Dermis microvascular lymphatic vessel endothelial cell (primary cell): ENCODE measurements at regions not wholly inside any gene's neighbourhood (a gene's known extent, or its start where the extent isn't known, plus 50 kb on each side); places are given as distances from the start of the nearest gene placed in this dataset.

Experiments used
- DNase-seq, 2 donors: peaks; one replicate each; pipeline versions ENCODE4 v3.0.0 to v3.0.0-alpha.2; 2010; ENCODE audit warnings: low read depth in 2 of 2

DNA sequence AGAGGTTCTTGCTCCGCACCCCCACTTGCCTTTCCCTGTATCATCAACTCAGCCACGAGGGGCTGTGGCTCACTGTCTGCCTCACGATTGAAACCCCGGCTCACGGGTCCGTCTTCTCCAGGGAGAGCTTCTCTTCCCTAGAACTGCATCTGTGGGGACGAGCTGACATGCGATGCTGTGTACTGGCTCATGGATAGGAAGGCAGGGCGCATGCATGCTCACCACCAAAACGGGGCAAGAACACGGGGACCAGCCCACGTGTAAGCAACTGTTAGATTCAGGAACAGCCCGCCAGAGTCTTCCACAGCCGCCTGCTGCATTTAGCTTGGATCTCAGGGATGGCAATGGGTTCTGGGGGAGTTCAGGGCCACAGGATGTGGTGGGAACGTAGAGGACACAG, 275.9 kb upstream of the CDH4 start:
- no peak for DNase-seq

DNA sequence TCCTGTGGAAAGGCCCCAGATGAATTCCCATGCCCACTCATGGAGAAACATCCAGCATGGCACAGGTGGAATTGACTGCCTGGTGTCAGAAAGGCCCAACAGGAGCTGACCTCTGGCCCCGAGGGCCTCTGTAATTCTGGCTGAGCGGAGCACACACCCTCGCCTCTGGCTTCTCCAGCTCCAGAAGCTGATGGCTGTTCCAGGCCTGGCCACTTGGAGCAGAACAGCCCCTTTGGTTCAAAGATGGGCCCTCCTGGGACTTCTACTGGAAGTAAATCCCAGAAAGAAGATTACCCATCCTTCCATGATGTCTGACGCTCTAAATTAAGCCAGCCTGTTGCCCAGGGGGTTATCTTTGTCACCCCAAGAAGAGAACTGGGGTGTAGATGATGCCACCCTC, 275.1 kb upstream of the CDH4 start:
- DNase-seq: no peak

DNA sequence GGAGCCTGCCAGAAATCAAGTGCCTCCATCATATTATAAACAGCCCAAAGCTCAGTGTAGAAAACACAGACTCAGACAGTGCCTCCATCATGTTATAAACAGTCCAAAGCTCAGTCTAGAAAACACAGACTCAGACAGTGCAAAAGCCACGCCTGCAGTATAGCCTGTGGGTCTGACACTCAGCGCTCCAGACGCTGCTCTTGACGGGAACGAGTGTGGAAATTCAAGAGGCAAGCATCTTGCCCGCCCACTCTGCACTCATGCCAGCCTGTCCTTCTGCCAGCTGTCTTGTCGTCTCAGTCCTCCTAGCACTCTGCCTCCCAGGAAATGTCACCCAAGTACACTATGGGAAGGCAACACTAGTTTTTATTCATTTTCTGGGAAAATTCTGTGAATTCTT, 274.2 kb upstream of the CDH4 start:
- no peak for DNase-seq

DNA sequence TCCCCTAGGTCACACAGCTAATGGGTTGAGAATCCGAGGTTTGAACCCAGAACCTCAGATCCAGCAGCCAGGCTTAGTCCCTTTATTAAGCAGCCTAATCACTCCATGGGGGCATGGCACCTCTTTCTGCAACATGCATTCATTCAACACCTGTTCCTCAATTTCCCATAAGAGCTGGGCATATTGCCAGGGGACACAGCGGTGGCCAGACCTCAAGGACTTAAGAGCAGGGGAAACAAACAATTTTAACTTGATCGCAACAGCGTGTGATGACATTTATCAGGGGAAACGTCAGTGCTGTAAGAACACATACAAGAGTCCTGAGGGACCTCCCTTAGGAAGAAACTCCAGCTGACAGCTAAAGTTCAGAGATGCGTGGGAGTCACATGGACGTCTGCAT, 267.4 kb upstream of the CDH4 start:
- no peak for DNase-seq

DNA sequence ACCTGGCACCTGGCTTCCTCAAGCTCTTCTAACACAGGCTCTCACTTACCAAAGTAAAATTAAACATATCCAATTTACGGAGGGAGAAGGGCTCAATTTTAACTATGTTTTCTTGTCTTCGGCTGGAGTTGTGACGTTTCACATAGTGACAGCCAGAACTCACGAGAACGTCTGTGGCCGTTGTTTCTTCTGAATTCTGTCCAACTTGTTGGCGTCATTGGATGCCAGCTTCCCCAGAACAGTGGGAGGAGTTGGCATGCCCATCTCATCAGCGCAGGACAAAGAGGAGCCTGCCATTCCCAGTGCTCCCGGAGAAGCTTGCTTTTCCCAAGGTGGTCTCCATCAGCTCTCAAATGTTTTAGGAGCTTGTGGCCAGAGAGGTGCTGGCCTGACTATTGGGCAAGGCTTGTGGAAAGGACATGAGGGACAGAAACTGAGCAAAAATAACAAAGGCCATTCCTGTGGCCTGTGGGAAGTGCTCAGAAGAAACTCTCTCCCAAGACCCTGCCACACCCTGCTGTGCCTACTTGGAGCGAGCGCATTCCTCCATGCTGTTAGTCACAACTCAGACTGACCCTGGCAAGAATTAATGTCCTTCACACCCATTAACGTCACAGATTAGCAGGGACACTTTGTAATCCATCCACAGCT, 265.4 kb upstream of the CDH4 start:
- no peak for DNase-seq

DNA sequence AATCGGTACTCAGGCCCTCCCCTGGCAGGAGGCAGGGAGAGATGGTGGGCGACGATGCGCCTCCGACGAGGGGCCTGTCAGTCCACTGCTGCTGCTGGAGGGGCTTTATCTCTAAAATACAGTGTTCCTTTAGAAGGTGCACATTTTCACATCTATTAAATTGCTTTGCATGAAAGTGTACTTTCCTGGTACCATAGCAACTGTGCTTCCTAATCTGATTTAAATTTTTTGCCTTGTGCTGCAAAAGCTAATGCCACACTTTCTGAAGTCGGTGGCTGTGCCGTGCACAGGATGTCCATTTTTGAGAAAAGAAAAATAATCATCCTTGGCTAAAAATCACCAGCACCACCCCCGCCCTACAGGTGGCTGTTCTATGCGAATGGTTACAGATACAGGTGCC, 262.0 kb upstream of the CDH4 start:
- no peak for DNase-seq

DNA sequence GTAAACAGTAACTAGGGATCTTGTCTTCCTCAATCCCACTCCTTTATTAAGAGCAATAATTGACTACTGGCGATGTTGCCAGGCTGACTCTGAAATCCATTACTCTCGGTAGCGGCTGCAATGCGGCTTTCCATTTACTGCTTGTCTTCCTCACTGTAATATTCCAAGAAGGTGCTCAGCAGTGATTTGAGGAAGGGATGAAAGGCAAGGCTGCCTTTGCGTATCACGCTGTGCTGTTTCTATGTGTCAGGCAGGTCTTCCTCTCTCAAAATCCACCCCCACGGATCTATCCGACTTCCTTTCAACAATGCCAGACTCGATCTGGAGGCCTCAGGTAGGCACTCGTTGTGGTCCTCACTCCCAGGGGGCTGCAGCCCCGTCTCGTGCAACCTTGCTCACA, 261.4 kb upstream of the CDH4 start:
- DNase-seq: no peak

DNA sequence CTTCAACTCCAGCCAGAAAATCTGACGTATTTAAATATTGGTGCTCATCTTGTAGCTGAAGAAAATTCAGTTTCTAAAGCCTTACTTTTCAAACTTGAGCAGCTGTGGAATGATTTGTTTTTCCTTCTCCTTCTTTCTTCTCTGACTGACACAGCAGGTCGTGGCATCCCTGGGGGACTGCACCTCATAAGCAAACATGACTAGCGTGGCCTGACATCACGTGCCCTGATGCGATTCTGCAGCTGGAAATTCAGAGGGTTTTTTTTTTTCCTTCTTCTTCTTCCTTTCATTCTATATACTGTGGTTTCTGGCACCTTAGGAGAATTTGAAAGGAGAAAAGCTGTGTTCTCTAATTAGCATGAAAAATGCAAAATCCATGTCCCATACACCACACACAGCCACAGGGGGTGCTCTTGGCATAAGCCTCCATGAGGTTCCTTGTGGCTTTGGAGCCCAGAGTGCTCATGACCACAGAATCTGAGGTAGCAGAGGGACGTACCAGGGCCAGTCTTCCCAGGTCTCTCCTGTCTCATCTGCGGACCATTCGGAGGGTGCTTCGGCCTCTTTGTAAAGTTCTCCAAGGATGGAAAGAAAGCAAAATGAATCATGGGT, 258.5 kb upstream of the CDH4 start:
- DNase-seq: no peak

DNA sequence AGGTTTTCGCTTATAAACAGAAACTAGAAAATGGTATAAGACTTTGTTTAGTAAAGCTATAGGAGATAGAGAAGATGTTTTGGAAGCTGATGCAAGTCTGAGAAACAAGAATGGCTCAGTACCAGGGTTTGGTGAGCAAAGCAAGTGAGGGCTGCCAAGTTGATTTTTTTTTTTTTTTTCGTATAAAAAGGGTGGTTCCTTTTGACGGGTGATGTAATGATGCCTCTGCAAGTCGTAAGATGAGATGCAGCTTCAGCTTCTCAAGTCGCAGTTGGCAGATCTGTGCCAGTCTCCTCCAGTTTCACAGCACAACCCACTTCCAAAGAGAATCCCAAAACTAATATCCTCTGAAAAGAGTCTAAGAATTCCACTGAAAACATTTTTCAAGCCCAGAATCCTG, 252.8 kb upstream of the CDH4 start:
- DNase-seq: no peak

DNA sequence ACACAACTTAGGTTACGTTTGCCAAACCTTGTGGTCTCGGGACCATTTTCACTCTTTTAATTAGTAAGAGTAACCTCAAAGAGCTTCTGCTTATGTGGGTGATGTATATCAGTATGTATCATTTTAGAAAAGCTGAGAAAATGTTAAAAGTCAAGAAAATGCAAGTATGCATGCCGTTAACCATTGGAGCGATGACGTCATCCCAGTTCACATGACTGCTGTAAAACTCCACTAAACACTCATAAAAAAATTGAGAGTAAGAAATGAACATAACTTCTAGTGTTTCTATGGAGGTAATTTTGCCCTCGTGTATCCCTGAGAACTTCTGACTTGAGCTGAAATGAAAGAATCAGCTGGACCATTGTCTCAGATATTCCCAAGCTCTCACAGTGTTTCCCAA, 250.0 kb upstream of the CDH4 start:
- no peak for DNase-seq

DNA sequence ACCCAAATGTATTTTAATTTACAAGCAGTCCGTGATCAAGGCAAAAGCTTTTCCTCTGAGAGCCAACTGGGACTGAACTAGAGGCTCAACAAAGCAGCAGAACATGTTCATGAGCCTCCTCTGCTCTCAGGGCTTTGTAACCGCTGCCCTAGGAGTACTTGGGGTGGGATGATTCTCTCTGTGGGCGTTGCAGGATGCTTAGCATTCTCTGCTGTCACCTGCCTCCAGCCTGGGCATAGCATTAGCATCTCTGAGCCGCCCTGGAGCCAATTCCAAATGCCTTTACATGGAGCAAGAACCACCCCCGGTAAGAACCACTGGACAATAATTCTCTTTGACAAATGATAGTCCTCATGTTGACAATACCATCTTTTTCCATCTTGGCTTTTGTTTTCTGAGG, 237.6 kb upstream of the CDH4 start:
- no peak for DNase-seq

DNA sequence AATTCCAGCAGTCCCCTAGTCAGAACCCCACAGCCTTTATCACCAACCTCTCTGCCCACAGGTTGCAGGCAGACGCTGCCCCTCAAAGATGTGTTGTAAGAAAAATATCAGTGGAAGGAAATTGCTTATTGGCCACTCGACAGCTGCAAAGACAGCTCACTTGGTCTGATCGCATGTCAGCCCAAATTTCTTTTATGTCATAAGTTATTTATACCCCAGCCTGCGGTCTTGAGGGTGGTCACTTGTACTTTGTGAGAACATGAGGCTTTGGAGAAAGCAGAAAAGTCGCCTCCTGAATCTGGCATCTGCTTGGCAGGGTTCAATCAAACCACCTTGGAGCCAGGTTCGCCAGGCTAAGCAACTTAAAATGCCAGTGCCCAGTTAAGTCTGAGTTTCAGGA, 236.5 kb upstream of the CDH4 start:
- no peak for DNase-seq

DNA sequence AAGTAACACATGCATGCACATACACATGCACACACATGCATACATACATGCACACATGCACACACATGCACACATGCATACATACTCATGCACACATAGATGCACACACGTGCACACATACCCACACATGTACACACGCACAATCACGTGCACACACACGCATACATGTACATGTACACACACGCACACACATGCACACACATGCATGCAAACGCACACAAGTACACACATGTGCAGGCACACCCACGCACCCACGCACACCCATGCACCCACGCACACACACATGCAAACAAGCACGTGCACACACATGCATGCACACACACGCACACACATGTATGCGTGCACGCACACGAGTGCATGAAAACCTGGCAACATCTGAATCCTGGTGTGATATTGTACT, 232.7 kb upstream of the CDH4 start:
- no peak for DNase-seq

DNA sequence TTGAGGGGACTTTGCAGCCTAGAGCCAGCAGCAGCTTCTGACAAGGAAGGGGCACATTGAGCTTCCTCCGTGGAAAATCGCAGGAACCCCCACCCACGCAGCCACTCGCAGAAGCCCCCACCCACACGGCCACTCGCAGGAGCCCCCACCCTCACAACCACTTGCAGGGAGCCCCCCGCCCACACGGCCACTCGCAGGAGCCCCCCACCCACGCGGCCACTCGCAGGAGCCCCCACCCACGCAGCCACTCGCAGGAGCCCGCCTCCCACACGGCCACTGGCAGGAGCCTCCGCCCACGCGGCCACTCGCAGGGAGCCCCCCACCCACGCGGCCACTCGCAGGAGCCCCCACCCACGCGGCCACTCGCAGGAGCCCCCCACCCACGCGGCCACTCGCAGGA, 228.4 kb upstream of the CDH4 start:
- DNase-seq: no peak

DNA sequence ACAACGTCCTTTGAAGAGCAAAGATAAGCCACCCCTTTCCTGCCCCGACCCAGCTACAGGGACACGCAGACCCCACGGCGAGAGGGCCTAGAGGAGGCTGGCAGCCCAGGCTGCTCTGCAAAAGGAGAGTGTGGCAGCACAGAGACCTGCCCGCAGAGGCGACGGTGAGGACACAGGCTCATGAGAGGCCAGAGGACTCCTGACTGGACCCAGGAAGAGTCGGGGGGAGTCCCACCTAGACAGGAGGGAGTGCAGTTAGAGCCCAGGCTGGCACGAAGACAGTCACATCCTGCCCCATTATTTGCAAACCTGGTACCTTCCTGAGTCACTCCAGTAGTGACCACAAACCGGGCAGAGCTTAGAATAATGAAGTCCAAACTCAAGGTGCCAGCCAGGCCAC, 227.7 kb upstream of the CDH4 start:
- no peak for DNase-seq

DNA sequence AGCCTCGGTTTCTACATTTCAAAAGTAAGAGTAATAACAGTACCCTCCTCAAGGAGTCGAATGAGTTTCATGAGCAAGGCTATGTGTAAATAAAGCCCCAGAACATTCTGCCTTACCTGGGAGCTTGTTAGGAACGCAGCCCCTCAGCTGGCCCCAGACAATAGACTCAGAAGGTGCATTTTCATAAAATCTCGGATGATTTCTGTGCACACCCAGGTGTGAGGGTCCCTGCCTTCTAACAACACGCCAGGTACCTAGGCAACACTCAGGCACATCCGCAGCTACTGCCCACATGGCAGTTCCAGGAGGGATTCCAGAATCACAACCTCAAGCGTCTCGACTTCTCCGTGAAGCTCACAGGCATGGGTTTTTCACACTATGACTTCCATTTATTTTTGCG, 226.5 kb upstream of the CDH4 start:
- no peak for DNase-seq

DNA sequence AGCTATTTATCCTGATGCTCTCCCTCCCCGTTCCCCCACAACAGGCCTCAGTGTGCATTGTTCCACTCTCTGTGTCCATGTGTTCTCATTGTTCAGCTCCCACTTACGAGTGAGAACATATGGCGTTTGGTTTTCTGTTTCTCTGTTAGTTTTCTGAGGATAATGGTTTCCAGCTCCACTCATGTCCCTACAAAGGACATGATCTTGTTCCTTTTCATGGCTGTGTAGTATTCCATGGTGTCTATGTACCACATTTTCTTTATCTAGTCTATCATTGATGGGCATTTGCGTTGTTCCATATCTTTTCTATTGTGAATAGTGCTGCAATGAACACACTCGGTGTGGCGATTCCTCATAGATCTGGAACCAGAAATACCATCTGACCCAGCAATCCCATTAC, 225.9 kb upstream of the CDH4 start:
- no peak for DNase-seq

DNA sequence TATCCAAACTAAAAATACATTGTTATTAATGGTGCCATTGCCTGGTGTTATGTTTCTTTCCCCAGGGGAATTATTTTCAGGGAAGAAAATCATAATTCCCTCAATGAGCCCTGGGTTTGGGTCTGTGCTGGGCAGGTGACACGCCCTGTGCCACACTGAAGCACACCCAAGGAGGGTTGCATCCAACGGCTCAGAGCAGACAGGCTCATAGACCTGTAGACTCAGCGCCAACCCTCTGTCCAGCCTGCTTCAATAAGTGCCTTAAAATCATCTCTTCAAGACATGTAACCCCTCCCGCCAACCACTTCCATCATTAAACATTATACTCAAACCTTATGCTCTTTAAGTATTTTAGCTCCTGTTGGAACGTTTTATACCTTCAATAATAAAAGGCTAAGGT, 225.3 kb upstream of the CDH4 start:
- DNase-seq: no peak

DNA sequence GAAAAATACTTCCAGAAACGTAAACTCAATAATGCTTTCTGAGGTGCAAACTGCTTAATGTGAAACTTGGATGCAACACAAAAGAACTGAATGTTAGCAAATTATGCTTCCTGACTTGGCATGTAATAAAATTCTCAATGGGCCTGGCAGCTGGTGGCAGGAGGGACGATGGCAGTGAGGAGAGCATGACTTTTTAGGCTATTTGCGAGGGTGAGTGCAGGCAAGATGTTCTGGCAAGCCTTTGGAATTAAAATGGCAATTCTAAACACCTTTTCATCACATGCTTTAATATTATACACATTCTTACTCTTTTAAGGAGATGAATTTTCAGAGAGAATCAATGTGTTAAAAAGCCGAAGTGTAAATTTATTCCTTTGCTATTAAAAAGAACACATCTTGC, 224.8 kb upstream of the CDH4 start:
- DNase-seq: no peak

DNA sequence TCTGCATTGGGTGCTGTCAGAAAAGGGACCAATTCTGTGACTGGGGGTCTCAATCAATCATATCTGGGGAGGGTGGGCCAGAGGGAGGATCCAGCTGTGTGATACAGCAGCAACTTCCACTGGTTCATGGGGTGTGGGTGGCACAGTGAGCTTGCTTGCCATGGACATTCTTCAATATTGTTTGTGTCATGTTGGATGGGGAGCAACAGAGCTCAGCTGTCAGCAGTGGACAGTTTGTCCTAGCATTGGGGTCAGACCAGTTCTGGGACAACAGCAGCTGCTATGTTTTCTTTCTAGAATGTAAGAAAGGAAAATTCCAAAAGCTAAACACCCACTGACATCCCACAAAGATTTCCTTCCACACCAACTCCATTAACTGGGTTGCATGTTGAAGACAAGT, 221.9 kb upstream of the CDH4 start:
- DNase-seq: no peak

DNA sequence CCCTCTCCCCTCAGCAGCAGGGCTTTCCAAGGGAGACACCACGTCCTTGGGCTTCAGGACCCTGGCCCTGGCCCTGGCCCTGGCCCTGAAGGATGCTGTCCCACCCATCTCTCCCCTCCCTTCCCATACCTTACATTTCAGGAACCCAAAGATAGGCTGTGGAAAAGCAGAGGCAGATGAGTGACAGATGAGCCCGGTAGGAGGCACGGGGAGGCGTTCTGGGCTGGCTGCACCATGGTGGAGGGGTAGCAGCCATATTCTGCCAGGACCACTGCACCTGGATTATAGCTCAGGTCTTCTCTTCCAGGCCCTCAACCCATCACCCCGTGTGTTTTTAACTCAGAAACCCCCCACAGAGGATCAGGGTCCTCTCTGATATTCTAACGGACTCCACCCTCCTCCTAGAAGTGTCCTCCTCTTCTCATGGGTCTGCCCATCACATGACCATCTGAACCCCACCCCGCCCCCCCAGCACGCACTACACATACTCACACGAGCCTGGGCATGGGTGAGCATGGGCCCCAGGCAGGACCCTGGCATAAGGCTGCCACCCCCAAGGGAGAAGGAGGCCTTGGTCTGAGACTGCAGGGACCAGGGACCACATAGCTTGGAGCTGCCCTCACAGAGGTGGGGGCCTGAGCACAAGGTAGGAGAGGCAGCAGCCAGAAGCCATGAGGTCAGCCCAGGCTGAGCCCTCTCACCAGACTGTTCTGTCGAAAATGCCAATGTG, 220.8 kb upstream of the CDH4 start:
- DNase-seq: no peak

DNA sequence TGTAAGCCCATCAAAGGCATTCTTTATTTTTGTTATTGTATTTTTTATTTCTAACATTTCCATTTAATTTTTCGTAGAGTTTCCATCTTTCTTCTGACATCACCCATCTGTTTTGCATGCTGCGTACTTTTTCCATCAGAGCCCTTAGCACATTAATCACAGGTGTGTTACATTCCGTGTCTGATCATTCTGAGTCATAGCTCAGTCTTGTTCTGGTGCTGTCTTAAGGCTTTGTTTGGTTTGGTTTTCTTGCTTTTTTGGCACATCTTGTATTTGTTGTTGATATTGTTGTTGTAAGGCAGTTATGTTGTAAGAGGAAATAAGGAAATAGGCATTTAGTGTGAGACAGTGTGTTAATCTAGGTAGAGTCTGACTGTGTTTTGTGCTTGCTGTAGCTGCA, 214.6 kb upstream of the CDH4 start:
- DNase-seq: no peak

DNA sequence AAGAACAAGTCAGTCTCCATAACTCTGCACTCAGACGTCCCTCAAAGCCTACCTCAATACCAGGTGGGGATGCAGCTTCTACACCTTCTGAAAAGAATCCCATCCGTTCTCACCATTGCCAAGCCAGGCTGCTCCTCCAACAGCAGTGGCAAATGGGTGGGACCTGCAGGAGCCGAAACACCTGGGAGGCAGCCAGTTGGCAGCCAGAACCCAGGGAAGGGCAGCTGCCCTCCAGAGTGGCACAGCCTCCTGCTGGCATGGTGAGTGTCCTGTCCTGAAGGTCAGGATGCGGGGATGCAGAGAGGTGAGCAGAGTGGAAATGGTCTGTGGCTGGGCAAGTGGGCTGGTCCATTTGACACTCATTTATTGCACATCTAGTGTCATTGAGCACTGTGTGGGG, 210.6 kb upstream of the CDH4 start:
- no peak for DNase-seq
